ENCODE measurements at regions not wholly inside any gene's neighbourhood (a gene's known extent, or its start where the extent isn't known, plus 50 kb on each side); places are given as distances from the start of the nearest gene placed in this dataset.

DNA sequence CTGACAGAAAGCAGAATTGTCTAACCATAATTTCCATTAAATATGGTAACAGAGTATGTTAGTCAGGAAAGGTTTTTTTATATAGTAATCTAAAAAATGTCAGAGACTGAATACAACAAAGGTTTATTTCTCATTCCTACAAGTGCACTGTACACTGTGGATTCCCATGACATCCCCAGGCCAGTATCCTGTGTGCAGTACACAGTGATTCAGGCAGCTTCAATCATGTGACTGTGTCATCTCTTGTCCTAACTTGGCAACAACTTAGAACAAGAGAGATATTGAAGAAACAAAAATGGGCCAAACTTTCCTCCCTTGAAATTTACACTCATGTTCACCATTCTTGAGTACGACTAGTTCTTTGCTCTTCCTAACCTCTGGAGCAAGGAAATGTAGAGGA is 189.8 kb upstream of the SEMA3A start:
- no peaks in the 10 kb centered on the region for H3K9me3 ChIP-seq (ENCODE audit: low read depth)
- H2AFZ ChIP-seq (replicated peaks): no peak overlapping the region
- H3K27ac Mint-ChIP-seq: no peak overlapping the region
- H3K9me3 Mint-ChIP-seq: no peaks in the 10 kb centered on the region
- H3F3A ChIP-seq (ENCODE audit: low read depth): no peaks in the 10 kb centered on the region
- H3K9ac ChIP-seq: no peak overlapping the region
- H3K4me3 Mint-ChIP-seq: no peak overlapping the region
- H3K36me3 Mint-ChIP-seq: no peaks in the 10 kb centered on the region
- no peaks in the 10 kb centered on the region for H3K27me3 Mint-ChIP-seq (ENCODE audit: insufficient read depth, low read depth)
- no peaks in the 10 kb centered on the region for H3K27me3 ChIP-seq
- no peaks in the 10 kb centered on the region for H3K4me1 ChIP-seq
- no peak overlapping the region for H3K27ac ChIP-seq
- no peak overlapping the region for H3K4me3 ChIP-seq
- TF ChIP-seq EZH2 (IDR thresholded peaks at IDR 0.05): no peak
- no peak for TF ChIP-seq EZH2phosphoT487 (IDR thresholded peaks at IDR 0.05)
- H3K36me3 ChIP-seq: no peaks in the 10 kb centered on the region
- H3K4me2 ChIP-seq: no peak overlapping the region
- no peaks in the 10 kb centered on the region for H3K4me1 Mint-ChIP-seq
- no peaks in the 10 kb centered on the region for H4K20me1 ChIP-seq (ENCODE audit: low read depth)
- no peak for DNase-seq (ENCODE audit: low spot score)
- H3K79me2 ChIP-seq (ENCODE audit: low read depth): no peaks in the 10 kb centered on the region

DNA sequence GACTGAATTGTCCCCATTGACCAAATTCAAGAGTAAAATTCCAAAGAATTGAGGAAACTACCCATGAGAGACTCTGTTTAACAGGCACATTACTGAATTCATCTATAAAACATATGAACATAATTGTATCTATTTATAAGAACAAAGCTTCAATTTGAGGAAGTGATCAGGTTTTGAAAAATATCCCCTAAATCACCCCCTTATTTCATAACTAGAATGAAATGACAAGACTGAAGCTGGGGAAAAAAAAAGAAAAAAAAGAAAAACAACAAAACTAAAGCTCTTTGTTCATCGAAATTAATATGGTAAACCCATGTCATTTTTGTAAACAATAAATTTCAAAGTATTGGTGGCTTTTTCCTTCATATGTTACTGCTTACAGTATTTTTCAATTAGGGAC is 184.9 kb upstream of the SEMA3A start:
- Histone ChIP-seq H3K9me3 (ENCODE audit: low read depth) (no peaks in the 10 kb centered on the region), H3F3A (ENCODE audit: low read depth) (no peaks in the 10 kb centered on the region), H3K79me2 (ENCODE audit: low read depth) (no peaks in the 10 kb centered on the region), H3K27ac (no peak overlapping the region), H3K9ac (no peak overlapping the region), H3K4me1 (no peaks in the 10 kb centered on the region), H3K36me3 (no peaks in the 10 kb centered on the region), H3K27me3 (no peaks in the 10 kb centered on the region), H3K4me3 (no peak overlapping the region), H4K20me1 (ENCODE audit: low read depth) (no peaks in the 10 kb centered on the region), H3K4me2 (no peak overlapping the region), H2AFZ (replicated peaks) (no peak overlapping the region)
- H3K27ac Mint-ChIP-seq: no peak overlapping the region
- TF ChIP-seq, protein P1, sequence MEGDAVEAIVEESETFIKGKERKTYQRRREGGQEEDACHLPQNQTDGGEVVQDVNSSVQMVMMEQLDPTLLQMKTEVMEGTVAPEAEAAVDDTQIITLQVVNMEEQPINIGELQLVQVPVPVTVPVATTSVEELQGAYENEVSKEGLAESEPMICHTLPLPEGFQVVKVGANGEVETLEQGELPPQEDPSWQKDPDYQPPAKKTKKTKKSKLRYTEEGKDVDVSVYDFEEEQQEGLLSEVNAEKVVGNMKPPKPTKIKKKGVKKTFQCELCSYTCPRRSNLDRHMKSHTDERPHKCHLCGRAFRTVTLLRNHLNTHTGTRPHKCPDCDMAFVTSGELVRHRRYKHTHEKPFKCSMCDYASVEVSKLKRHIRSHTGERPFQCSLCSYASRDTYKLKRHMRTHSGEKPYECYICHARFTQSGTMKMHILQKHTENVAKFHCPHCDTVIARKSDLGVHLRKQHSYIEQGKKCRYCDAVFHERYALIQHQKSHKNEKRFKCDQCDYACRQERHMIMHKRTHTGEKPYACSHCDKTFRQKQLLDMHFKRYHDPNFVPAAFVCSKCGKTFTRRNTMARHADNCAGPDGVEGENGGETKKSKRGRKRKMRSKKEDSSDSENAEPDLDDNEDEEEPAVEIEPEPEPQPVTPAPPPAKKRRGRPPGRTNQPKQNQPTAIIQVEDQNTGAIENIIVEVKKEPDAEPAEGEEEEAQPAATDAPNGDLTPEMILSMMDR (IDR thresholded peaks at IDR 0.05): no peak
- TF ChIP-seq EZH2 (IDR thresholded peaks at IDR 0.05) (no peak), EZH2phosphoT487 (IDR thresholded peaks at IDR 0.05) (no peak)
- no peak for DNase-seq (ENCODE audit: low spot score)
- peaks cover 5% of the 10 kb centered on the region for H3K9me3 Mint-ChIP-seq
- no peaks in the 10 kb centered on the region for H3K4me1 Mint-ChIP-seq
- H3K27me3 Mint-ChIP-seq (ENCODE audit: insufficient read depth, low read depth): peaks cover 3% of the 10 kb centered on the region
- no peaks in the 10 kb centered on the region for H3K36me3 Mint-ChIP-seq
- no peak overlapping the region for H3K4me3 Mint-ChIP-seq

DNA sequence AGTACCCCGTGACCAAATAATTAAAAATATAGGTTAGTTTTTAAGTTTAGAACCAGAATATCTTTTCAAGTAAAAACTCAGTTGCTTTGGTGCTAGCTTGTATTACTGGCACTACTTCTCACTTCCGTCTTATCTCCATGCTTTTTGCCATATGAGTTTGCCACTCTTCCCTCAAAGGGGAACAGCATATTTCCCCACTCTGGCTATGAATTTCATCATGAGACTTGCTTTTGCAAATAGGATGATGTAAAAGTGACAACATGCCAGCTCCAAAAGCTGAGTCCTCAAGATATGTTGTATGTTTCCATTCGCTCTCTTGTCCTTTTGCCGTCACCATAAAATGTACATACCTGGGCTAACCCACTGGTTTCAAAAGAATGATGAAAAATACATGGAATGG is 178.1 kb upstream of the SEMA3A start:
- peaks cover 5% of the 10 kb centered on the region for H3K9me3 Mint-ChIP-seq
- TF ChIP-seq EZH2phosphoT487 (IDR thresholded peaks at IDR 0.05) (no peak), EZH2 (IDR thresholded peaks at IDR 0.05) (no peak)
- TF ChIP-seq, protein P1 (IDR thresholded peaks at IDR 0.05): no peak
- Histone ChIP-seq H2AFZ (replicated peaks) (no peak overlapping the region), H3F3A (ENCODE audit: low read depth) (no peaks in the 10 kb centered on the region), H3K4me1 (peaks cover 11% of the 10 kb centered on the region), H3K4me3 (no peak overlapping the region), H3K9ac (no peak overlapping the region), H3K36me3 (no peaks in the 10 kb centered on the region), H3K27me3 (no peaks in the 10 kb centered on the region), H3K9me3 (ENCODE audit: low read depth) (no peaks in the 10 kb centered on the region), H3K79me2 (ENCODE audit: low read depth) (no peaks in the 10 kb centered on the region), H3K4me2 (no peak overlapping the region), H4K20me1 (ENCODE audit: low read depth) (no peaks in the 10 kb centered on the region), H3K27ac (no peak overlapping the region)
- H3K36me3 Mint-ChIP-seq: no peaks in the 10 kb centered on the region
- H3K27me3 Mint-ChIP-seq (ENCODE audit: insufficient read depth, low read depth): peaks cover 6% of the 10 kb centered on the region
- H3K4me3 Mint-ChIP-seq: no peak overlapping the region
- peaks cover 6% of the 10 kb centered on the region for H3K4me1 Mint-ChIP-seq
- H3K27ac Mint-ChIP-seq: no peak overlapping the region
- no peak for DNase-seq (ENCODE audit: low spot score)

DNA sequence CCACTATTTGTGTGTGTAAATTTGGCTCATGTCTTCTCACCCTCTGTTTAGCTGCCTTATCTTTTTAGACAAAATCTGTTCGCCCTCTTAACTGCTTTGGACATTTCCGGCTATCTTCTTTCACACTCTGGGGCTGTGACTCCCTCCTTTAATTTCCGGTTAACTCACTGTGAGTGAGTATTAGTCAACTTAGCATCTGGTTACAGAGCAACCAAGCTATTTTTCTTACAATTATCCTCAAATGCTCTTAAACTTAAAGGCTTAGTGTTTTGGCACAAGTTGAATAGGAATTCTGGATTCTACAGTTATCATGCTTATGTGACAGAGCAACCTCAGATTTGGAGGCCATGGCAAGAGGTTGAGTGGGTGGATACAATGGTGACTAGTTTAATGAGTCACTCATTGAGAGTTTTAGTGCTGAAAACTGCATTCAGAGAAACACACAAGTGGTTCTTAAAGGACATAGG is 177.6 kb upstream of the SEMA3A start:
- Histone ChIP-seq H3K4me3 (no peak overlapping the region), H3K27ac (no peak overlapping the region), H2AFZ (replicated peaks) (no peak overlapping the region), H3K4me2 (peak overlapping the region; percentile 17), H3K27me3 (no peaks in the 10 kb centered on the region), H3K9me3 (ENCODE audit: low read depth) (no peaks in the 10 kb centered on the region), H3K79me2 (ENCODE audit: low read depth) (no peaks in the 10 kb centered on the region), H3K36me3 (no peaks in the 10 kb centered on the region), H3F3A (ENCODE audit: low read depth) (no peaks in the 10 kb centered on the region), H3K9ac (no peak overlapping the region), H4K20me1 (ENCODE audit: low read depth) (no peaks in the 10 kb centered on the region), H3K4me1 (peaks cover 11% of the 10 kb centered on the region)
- Mint-ChIP-seq H3K4me1 (peaks cover 6% of the 10 kb centered on the region), H3K27me3 (ENCODE audit: insufficient read depth, low read depth) (peaks cover 6% of the 10 kb centered on the region), H3K9me3 (peaks cover 5% of the 10 kb centered on the region), H3K36me3 (no peaks in the 10 kb centered on the region), H3K4me3 (no peak overlapping the region), H3K27ac (no peak overlapping the region)
- TF ChIP-seq, protein P1 (IDR thresholded peaks at IDR 0.05): no peak
- TF ChIP-seq EZH2 (IDR thresholded peaks at IDR 0.05) (no peak), EZH2phosphoT487 (IDR thresholded peaks at IDR 0.05) (no peak)
- DNase-seq (ENCODE audit: low spot score): peak; percentile 3

All from neural progenitor cell (in vitro differentiated cells).